ENCODE measurements at regions not wholly inside any gene's neighbourhood (a gene's known extent, or its start where the extent isn't known, plus 50 kb on each side); places are given as distances from the start of the nearest gene placed in this dataset.
"Not testable (repeated sequence)": the region's sequence is repeated elsewhere in the genome, so short reads cannot be mapped to it uniquely, and the experiment has no call there.

GRCh38 chr1:82783044-82783443, 982.3 kb downstream of the ADGRL2 start:
- DNase-seq (ENCODE audit: low read depth in 3 of 3): no peak

GRCh38 chr1:82782599-82782998, 981.9 kb downstream of the ADGRL2 start:
- no peak for DNase-seq (ENCODE audit: low read depth in 3 of 3)

GRCh38 chr1:82778612-82779011, 977.9 kb downstream of the ADGRL2 start:
- DNase-seq (ENCODE audit: low read depth in 3 of 3): no peak

GRCh38 chr1:82777240-82777639, 976.5 kb downstream of the ADGRL2 start:
- no peak for DNase-seq (ENCODE audit: low read depth in 3 of 3)

- DNase-seq (ENCODE audit: low read depth in 3 of 3): not testable (repeated sequence)
These were observed 976.0 kb downstream of the ADGRL2 start for GRCh38 chr1:82776730-82777129.

- no peak for DNase-seq (ENCODE audit: low read depth in 3 of 3)
These were observed 974.8 kb downstream of the ADGRL2 start for GRCh38 chr1:82775406-82776000.

GRCh38 chr1:82762829-82763532, 962.2 kb downstream of the ADGRL2 start:
- no peak for DNase-seq (ENCODE audit: low read depth in 3 of 3)

GRCh38 chr1:82759035-82759434, 958.3 kb downstream of the ADGRL2 start:
- no peak for DNase-seq (ENCODE audit: low read depth in 3 of 3)

GRCh38 chr1:82755671-82756070, 954.9 kb downstream of the ADGRL2 start:
- no peak for DNase-seq (ENCODE audit: low read depth in 3 of 3)

- no peak for DNase-seq (ENCODE audit: low read depth in 3 of 3)
These were observed 954.5 kb downstream of the ADGRL2 start for GRCh38 chr1:82755191-82755590.

- no peak for DNase-seq (ENCODE audit: low read depth in 3 of 3)
These were observed 951.3 kb downstream of the ADGRL2 start for GRCh38 chr1:82752046-82752445.

- DNase-seq (ENCODE audit: low read depth in 3 of 3): no peak
These were observed 932.9 kb downstream of the ADGRL2 start for GRCh38 chr1:82733645-82734044.

- DNase-seq (ENCODE audit: low read depth in 3 of 3): no peak
These were observed 930.5 kb downstream of the ADGRL2 start for GRCh38 chr1:82731216-82731615.

GRCh38 chr1:82728206-82728605, 927.5 kb downstream of the ADGRL2 start:
- DNase-seq (ENCODE audit: low read depth in 3 of 3): no peak

GRCh38 chr1:82724246-82724645, 923.5 kb downstream of the ADGRL2 start:
- no peak for DNase-seq (ENCODE audit: low read depth in 3 of 3)

GRCh38 chr1:82722608-82723007, 921.9 kb downstream of the ADGRL2 start:
- DNase-seq (ENCODE audit: low read depth in 3 of 3): no peak

- no peak for DNase-seq (ENCODE audit: low read depth in 3 of 3)
These were observed 921.0 kb downstream of the ADGRL2 start for GRCh38 chr1:82721702-82722101.

GRCh38 chr1:82718719-82719419, 918.1 kb downstream of the ADGRL2 start:
- DNase-seq (ENCODE audit: low read depth in 3 of 3): no peak

- no peak for DNase-seq (ENCODE audit: low read depth in 3 of 3)
These were observed 909.4 kb downstream of the ADGRL2 start for GRCh38 chr1:82710091-82710490.

GRCh38 chr1:82707681-82708080, 906.9 kb downstream of the ADGRL2 start:
- no peak for DNase-seq (ENCODE audit: low read depth in 3 of 3)

- DNase-seq (ENCODE audit: low read depth in 3 of 3): no peak
These were observed 906.0 kb downstream of the ADGRL2 start for GRCh38 chr1:82706741-82707140.

- DNase-seq (ENCODE audit: low read depth in 3 of 3): no peak
These were observed 904.2 kb downstream of the ADGRL2 start for GRCh38 chr1:82704966-82705365.

- DNase-seq (ENCODE audit: low read depth in 3 of 3): no peak
These were observed 903.7 kb downstream of the ADGRL2 start for GRCh38 chr1:82704393-82704792.
